H9 (cell line): ENCODE measurements at regions not wholly inside any gene's neighbourhood (a gene's known extent, or its start where the extent isn't known, plus 50 kb on each side); places are given as distances from the start of the nearest gene placed in this dataset.

Experiments
- DNase-seq: peaks from one replicate; pipeline ENCODE4 v3.0.0-alpha.2; 2017
- H2AFZ ChIP-seq: one replicate; pipeline ENCODE4 v1.6.1; 2013; ENCODE audit warnings: mild to moderate bottlenecking, low read length, control low read depth, moderate library complexity
- H2AK5ac ChIP-seq: 2 replicates; pipeline ENCODE4 v1.6.1; 2013; ENCODE audit warnings: low read length, control low read depth, mixed read lengths; ENCODE audit not compliant: insufficient read length
- H2BK120ac ChIP-seq: one replicate; pipeline ENCODE4 v1.6.1; 2013; ENCODE audit warnings: low read depth, mild to moderate bottlenecking, low read length, control low read depth, inconsistent platforms; ENCODE audit not compliant: poor library complexity, severe bottlenecking
- H2BK12ac ChIP-seq: 2 replicates; pipeline ENCODE4 v1.6.1; 2013; ENCODE audit warnings: low read length, control low read depth, mixed read lengths, low read depth; ENCODE audit not compliant: insufficient read length
- H2BK15ac ChIP-seq: 2 replicates; pipeline ENCODE4 v1.6.1; 2013; ENCODE audit warnings: low read depth, low read length, control low read depth
- H2BK20ac ChIP-seq: one replicate; pipeline ENCODE4 v1.6.1; 2013; ENCODE audit warnings: low read depth, mild to moderate bottlenecking, low read length, control low read depth, inconsistent platforms; ENCODE audit not compliant: poor library complexity, severe bottlenecking
- H2BK5ac ChIP-seq: 2 replicates; pipeline ENCODE4 v1.6.1; 2013; ENCODE audit warnings: low read length, control low read depth, mixed read lengths; ENCODE audit not compliant: insufficient read length
- H3K14ac ChIP-seq: 2 replicates; pipeline ENCODE4 v1.6.1; 2013; ENCODE audit warnings: low read length, control low read depth; ENCODE audit not compliant: insufficient read depth
- H3K18ac ChIP-seq: 2 replicates; pipeline ENCODE4 v1.6.1; 2013; ENCODE audit warnings: low read depth, mild to moderate bottlenecking, mixed read lengths, low read length, control low read depth; ENCODE audit not compliant: insufficient read length
- H3K23ac ChIP-seq: 2 replicates; pipeline ENCODE4 v1.6.1; 2013; ENCODE audit warnings: low read length, control low read depth, mixed read lengths, low read depth; ENCODE audit not compliant: insufficient read length
- H3K23me2 ChIP-seq: 2 replicates; pipeline ENCODE4 v1.6.1; 2013; ENCODE audit warnings: low read depth, mild to moderate bottlenecking, mixed read lengths, low read length, control low read depth; ENCODE audit not compliant: insufficient read length, poor library complexity, severe bottlenecking
- H3K27ac ChIP-seq: 2 replicates; pipeline ENCODE4 v1.5.1; 2013; ENCODE audit warnings: low read length, control low read depth, mixed read lengths, low read depth; ENCODE audit not compliant: insufficient read length
- H3K27me3 ChIP-seq: 2 replicates; pipeline ENCODE4 v1.6.1; 2013; ENCODE audit warnings: low read length, control low read depth, inconsistent platforms; ENCODE audit not compliant: insufficient read depth
- H3K4ac ChIP-seq: 2 replicates; pipeline ENCODE4 v1.6.1; 2013; ENCODE audit warnings: low read depth, mild to moderate bottlenecking, control low read depth, inconsistent platforms, low read length, moderate library complexity
- H3K4me1 ChIP-seq: 2 replicates; pipeline ENCODE4 v1.6.1; 2013; ENCODE audit warnings: low read length, control low read depth, inconsistent platforms; ENCODE audit not compliant: insufficient read depth
- H3K4me2 ChIP-seq: 2 replicates; pipeline ENCODE4 v1.6.1; 2013; ENCODE audit warnings: low read length, control low read depth, mixed read lengths; ENCODE audit not compliant: insufficient read length, insufficient read depth
- H3K56ac ChIP-seq: 2 replicates; pipeline ENCODE4 v1.6.1; 2013; ENCODE audit warnings: low read depth, mild to moderate bottlenecking, mixed read lengths, low read length, control low read depth; ENCODE audit not compliant: insufficient read length
- H3K79me1 ChIP-seq: 2 replicates; pipeline ENCODE4 v1.6.1; 2013; ENCODE audit warnings: low read depth, mild to moderate bottlenecking, moderate library complexity, low read length, control low read depth, inconsistent platforms; ENCODE audit not compliant: insufficient read depth, poor library complexity, severe bottlenecking
- H3K79me2 ChIP-seq: 2 replicates; pipeline ENCODE4 v1.6.1; 2013; ENCODE audit warnings: low read length, control low read depth, inconsistent platforms; ENCODE audit not compliant: insufficient read depth
- H3K9ac ChIP-seq: 2 replicates; pipeline ENCODE4 v1.6.1; 2013; ENCODE audit warnings: low read length, control low read depth, mixed read lengths; ENCODE audit not compliant: insufficient read length; ENCODE audit errors: extremely low read depth
- H3K9me3 ChIP-seq: one replicate; pipeline ENCODE4 v1.6.1; 2013; ENCODE audit warnings: low read depth, low read length, inconsistent platforms; ENCODE audit not compliant: control insufficient read depth
- H3T11ph ChIP-seq: one replicate; pipeline ENCODE4 v1.6.1; 2013; ENCODE audit warnings: mild to moderate bottlenecking, low read length, control low read depth, inconsistent platforms
- H4K20me1 ChIP-seq: one replicate; pipeline ENCODE4 v1.6.1; 2013; ENCODE audit not compliant: control insufficient read depth, insufficient read length, insufficient read depth
- H4K5ac ChIP-seq: 2 replicates; pipeline ENCODE4 v1.6.1; 2013; ENCODE audit warnings: low read depth, mild to moderate bottlenecking, mixed read lengths, low read length, control low read depth; ENCODE audit not compliant: insufficient read length
- H4K8ac ChIP-seq: replicated peaks from 2 replicates; pipeline ENCODE4 v1.6.1; 2013; ENCODE audit warnings: low read length, control low read depth, mixed read lengths, low read depth; ENCODE audit not compliant: insufficient read length
- H4K91ac ChIP-seq: 2 replicates; pipeline ENCODE4 v1.6.1; 2013; ENCODE audit warnings: low read depth, mild to moderate bottlenecking, moderate library complexity, mixed read lengths, low read length, control low read depth; ENCODE audit not compliant: insufficient read length
- H3K27ac Mint-ChIP-seq, 3 experiments: 2 replicates in 2 of 3; 3 replicates in 1 of 3; pipeline ENCODE4 v1.8.0; 2020 to 2021; ENCODE audit warnings: mixed read lengths in 3 of 3, mild to moderate bottlenecking in 1 of 3, moderate library complexity in 1 of 3
- H3K27me3 Mint-ChIP-seq: 2 replicates; pipeline ENCODE4 v1.8.0; 2021; ENCODE audit warnings: low read depth, mild to moderate bottlenecking, moderate library complexity, mixed read lengths
- H3K36me3 Mint-ChIP-seq, 3 experiments: 2 replicates in 2 of 3; 3 replicates in 1 of 3; pipeline ENCODE4 v1.8.0; 2020 to 2021; ENCODE audit warnings: low read depth in 3 of 3, mixed read lengths in 3 of 3; ENCODE audit not compliant: insufficient read depth in 1 of 3
- H3K4me1 Mint-ChIP-seq, 2 experiments: 2 replicates each; pipeline ENCODE4 v1.8.0; 2020; ENCODE audit warnings: mixed read lengths in 2 of 2
- H3K4me3 Mint-ChIP-seq, 2 experiments: 2 replicates in 1 of 2; 3 replicates in 1 of 2; pipeline ENCODE4 v1.8.0; 2020 to 2021; ENCODE audit warnings: mild to moderate bottlenecking in 2 of 2, mixed read lengths in 2 of 2, moderate library complexity in 1 of 2
- H3K9me3 Mint-ChIP-seq, 2 experiments: 2 replicates in 1 of 2; 3 replicates in 1 of 2; pipeline ENCODE4 v1.8.0; 2020; ENCODE audit warnings: mild to moderate bottlenecking in 2 of 2, mixed read lengths in 2 of 2, moderate library complexity in 1 of 2
- CTCF ChIP-seq: fragments of 200-600 bp; sonication (generic); conservative IDR thresholded peaks from 3 replicates; pipeline ENCODE4 v1.8.0; 2021; ENCODE audit warnings: antibody characterized with exemption, mild to moderate bottlenecking
- WGBS: extraction: QIAGEN DNeasy Blood & Tissue Kit; methylation state at CpG from one replicate; pipeline ENCODE4 v1.1.7; 2013; ENCODE audit warnings: missing lambda C conversion rate, low lambda C conversion rate, mixed read lengths; ENCODE audit not compliant: insufficient read length; ENCODE audit errors: extremely low coverage; 5-methylcytosine and 5-hydroxymethylcytosine counted together

DNA sequence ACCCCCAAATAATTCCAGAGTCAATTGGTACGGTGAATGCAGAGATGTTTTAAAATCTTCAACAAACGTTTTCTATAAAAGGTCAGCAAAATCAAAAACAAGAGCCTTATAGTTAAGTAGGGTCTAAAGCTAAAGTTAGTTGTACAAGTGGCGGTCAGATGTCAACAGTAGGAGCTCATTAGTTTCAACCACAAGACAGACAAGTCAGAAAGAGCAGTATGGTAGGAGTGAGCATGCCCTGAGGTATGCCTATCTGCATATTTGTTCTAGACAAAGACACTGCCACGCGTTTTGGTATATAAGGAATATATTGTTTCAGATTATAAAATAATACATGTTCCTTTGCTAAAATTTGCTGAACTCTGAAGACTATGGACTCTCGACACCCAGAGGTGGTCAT, 431.5 kb upstream of the KIF2B start:
- H3K27me3 ChIP-seq: no peaks in the 10 kb centered on the region
- H3K56ac ChIP-seq: no peak overlapping the region
- H3K14ac ChIP-seq: no peak overlapping the region
- no peak overlapping the region for H2AK5ac ChIP-seq
- no peak overlapping the region for H2BK120ac ChIP-seq
- H3K9me3 ChIP-seq: no peaks in the 10 kb centered on the region
- H3K79me1 ChIP-seq: no peaks in the 10 kb centered on the region
- H3K27ac Mint-ChIP-seq: no peak overlapping the region
- no peak overlapping the region for H3K4me2 ChIP-seq
- H4K20me1 ChIP-seq: no peaks in the 10 kb centered on the region
- no peak for TF ChIP-seq CTCF
- H3K36me3 Mint-ChIP-seq: peaks cover 0 to 3% (median 2%) of the 10 kb centered on the region in 3 experiments; a peak in 3 of 7 replicates
- no peak overlapping the region for H3K18ac ChIP-seq
- no peak overlapping the region for H4K5ac ChIP-seq
- H2BK12ac ChIP-seq: no peak overlapping the region
- peaks cover 2 to 5% of the 10 kb centered on the region in 2 experiments; a peak in 2 of 4 replicates for H3K4me1 Mint-ChIP-seq
- no peak overlapping the region for H4K8ac ChIP-seq
- H3K27me3 Mint-ChIP-seq: no peaks in the 10 kb centered on the region
- no peak overlapping the region for H3K23ac ChIP-seq
- H2BK20ac ChIP-seq: no peak overlapping the region
- H2BK15ac ChIP-seq: no peak overlapping the region
- no peak overlapping the region for H2BK5ac ChIP-seq
- no peak for DNase-seq
- no peak overlapping the region for H3T11ph ChIP-seq
- H4K91ac ChIP-seq: no peak overlapping the region
- H3K27ac ChIP-seq: no peak overlapping the region
- no peaks in the 10 kb centered on the region for H3K4me1 ChIP-seq
- H3K9ac ChIP-seq: no peak overlapping the region
- H3K9me3 Mint-ChIP-seq: no peaks in the 10 kb centered on the region
- no CpG with 5 or more reads among the region's 6 CpGs for WGBS
- no peak overlapping the region for H2AFZ ChIP-seq
- no peak overlapping the region for H3K4me3 Mint-ChIP-seq
- H3K79me2 ChIP-seq: no peaks in the 10 kb centered on the region
- no peaks in the 10 kb centered on the region for H3K23me2 ChIP-seq
- H3K4ac ChIP-seq: no peak overlapping the region
